Loucy (cell line): ENCODE measurements at regions not wholly inside any gene's neighbourhood (a gene's known extent, or its start where the extent isn't known, plus 50 kb on each side); places are given as distances from the start of the nearest gene placed in this dataset.
"Not testable (repeated sequence)": the region's sequence is repeated elsewhere in the genome, so short reads cannot be mapped to it uniquely, and the experiment has no call there.

Source experiments
- H2AFZ ChIP-seq: fragments of 200-600 bp; sonication (generic); 2 replicates; pipeline ENCODE4 v1.6.0; 2016; ENCODE audit warnings: antibody characterized with exemption, mild to moderate bottlenecking, low read length, moderate library complexity
- H3F3A ChIP-seq: fragments of 200-600 bp; 2 replicates; pipeline ENCODE4 v1.6.0; 2016; ENCODE audit warnings: antibody characterized with exemption, low read depth, mild to moderate bottlenecking
- H3K27me3 ChIP-seq: fragments of 200-600 bp; sonication (generic); 2 replicates; pipeline ENCODE4 v1.6.1; 2014; ENCODE audit warnings: low read length, mild to moderate bottlenecking; ENCODE audit not compliant: insufficient read depth, poor library complexity, severe bottlenecking
- H3K36me3 ChIP-seq: fragments of 200-600 bp; sonication (generic); 2 replicates; pipeline ENCODE4 v1.6.1; 2016; ENCODE audit warnings: low read length; ENCODE audit not compliant: insufficient read depth
- H3K4me1 ChIP-seq: fragments of 200-600 bp; sonication (generic); 2 replicates; pipeline ENCODE4 v1.5.1; 2014; ENCODE audit warnings: low read length, mild to moderate bottlenecking; ENCODE audit not compliant: insufficient read depth, poor library complexity, severe bottlenecking
- H3K4me2 ChIP-seq: fragments of 200-600 bp; sonication (generic); 2 replicates; pipeline ENCODE4 v1.6.0; 2014; ENCODE audit warnings: antibody characterized with exemption, low read length, low read depth, mild to moderate bottlenecking; ENCODE audit not compliant: poor library complexity, severe bottlenecking
- H3K4me3 ChIP-seq: fragments of 200-600 bp; sonication (generic); 2 replicates; pipeline ENCODE4 v1.5.1; 2014; ENCODE audit warnings: low read length, mild to moderate bottlenecking, mixed read lengths; ENCODE audit not compliant: poor library complexity, severe bottlenecking
- H3K79me2 ChIP-seq: fragments of 200-600 bp; sonication (generic); 2 replicates; pipeline ENCODE4 v1.6.1; 2014; ENCODE audit warnings: low read length; ENCODE audit not compliant: insufficient read depth
- H3K9ac ChIP-seq: fragments of 200-600 bp; sonication (generic); 2 replicates; pipeline ENCODE4 v1.6.0; 2014; ENCODE audit warnings: mild to moderate bottlenecking, low read depth, low read length, moderate library complexity; ENCODE audit not compliant: poor library complexity, severe bottlenecking
- H3K9me2 ChIP-seq: fragments of 200-600 bp; sonication (generic); replicated peaks from 2 replicates; pipeline ENCODE4 v1.6.1; 2016; ENCODE audit warnings: low read depth, low read length, mixed read lengths
- H3K9me3 ChIP-seq: fragments of 200-600 bp; sonication (generic); 2 replicates; pipeline ENCODE4 v1.6.1; 2014; ENCODE audit warnings: mild to moderate bottlenecking, antibody characterized with exemption, low read length, low read depth; ENCODE audit not compliant: insufficient read depth
- H4K20me1 ChIP-seq: fragments of 200-600 bp; sonication (generic); 2 replicates; pipeline ENCODE4 v1.6.0; 2014; ENCODE audit warnings: antibody characterized with exemption, low read length, mild to moderate bottlenecking; ENCODE audit not compliant: insufficient read depth, poor library complexity, severe bottlenecking
- CTCF ChIP-seq: fragments of 200-600 bp; sonication (generic); conservative IDR thresholded peaks from 2 replicates; pipeline ENCODE4 v1.5.1; 2014; ENCODE audit warnings: mild to moderate bottlenecking, antibody characterized with exemption, low read length
- EZH2phosphoT487 ChIP-seq: fragments of 200-600 bp; IDR thresholded peaks from 2 replicates; pipeline ENCODE4 v1.6.1; 2018; ENCODE audit warnings: antibody characterized with exemption, mild to moderate bottlenecking, moderate library complexity, borderline replicate concordance

- H3K9me3 ChIP-seq = peaks cover 12% of the 10 kb centered on the region
- no peaks in the 10 kb centered on the region for H3K27me3 ChIP-seq
- no peaks in the 10 kb centered on the region for H4K20me1 ChIP-seq
- H3K36me3 ChIP-seq = no peaks in the 10 kb centered on the region
- no peaks in the 10 kb centered on the region for H3K79me2 ChIP-seq
- H2AFZ ChIP-seq = no peak overlapping the region
- TF ChIP-seq EZH2phosphoT487 (no peak), CTCF (no peak)
- H3K4me2 ChIP-seq = no peak overlapping the region
- H3K9ac ChIP-seq = no peak overlapping the region
- no peak overlapping the region for H3K4me3 ChIP-seq
- no peaks in the 10 kb centered on the region for H3K4me1 ChIP-seq
- no peaks in the 10 kb centered on the region for H3K9me2 ChIP-seq
- H3F3A ChIP-seq = no peaks in the 10 kb centered on the region
Observed at GRCh38 chr12:131321988-131322387, 368.3 kb downstream of the ADGRD1 start.

DNA sequence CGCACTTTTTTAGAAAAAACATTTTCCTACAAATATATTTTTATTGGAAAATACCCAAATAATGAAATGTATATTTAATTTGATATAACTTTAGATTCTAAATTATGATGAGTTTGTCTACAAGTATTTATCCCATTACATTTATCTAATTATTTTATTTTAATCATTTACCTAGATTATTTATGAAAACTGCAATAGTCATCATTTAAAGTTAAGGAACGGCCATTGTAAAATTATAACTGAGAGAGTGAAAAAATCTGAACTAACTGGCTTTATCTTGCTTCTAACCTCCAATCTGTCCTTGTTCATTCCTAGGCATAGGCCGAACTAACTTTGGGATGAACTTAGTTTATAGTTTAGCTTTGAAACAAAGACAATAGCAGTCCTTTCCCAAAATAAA, 368.8 kb downstream of the ADGRD1 start:
- H2AFZ ChIP-seq, H3F3A ChIP-seq, H3K9me2 ChIP-seq, H3K9ac ChIP-seq, H3K4me2 ChIP-seq, H3K27me3 ChIP-seq, H4K20me1 ChIP-seq, H3K4me1 ChIP-seq, H3K4me3 ChIP-seq, H3K79me2 ChIP-seq, H3K36me3 ChIP-seq: not testable (repeated sequence)
- peaks cover 12% of the 10 kb centered on the region for H3K9me3 ChIP-seq

DNA sequence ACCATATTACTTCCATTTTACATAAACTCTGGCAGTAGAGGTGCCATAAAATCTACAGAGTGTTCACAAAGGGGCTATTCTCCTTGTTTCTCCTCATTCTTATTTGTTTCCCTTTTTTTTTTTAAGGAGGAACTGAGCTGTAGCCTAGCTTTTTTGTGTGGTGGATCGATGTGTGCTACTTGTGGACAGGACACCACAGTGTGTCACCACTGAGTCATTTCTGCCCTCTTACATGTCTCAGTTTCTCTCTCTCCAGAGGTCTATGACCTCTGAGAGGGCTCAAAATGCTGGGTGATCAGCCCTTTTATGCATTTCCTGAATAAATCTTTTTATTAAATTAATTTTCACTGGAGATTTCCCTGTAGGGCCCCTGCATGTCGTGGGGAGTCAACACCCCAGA, 370.2 kb downstream of the ADGRD1 start:
- Histone ChIP-seq H4K20me1 (no peaks in the 10 kb centered on the region), H3K4me3 (no peak overlapping the region), H3K36me3 (no peaks in the 10 kb centered on the region), H3K4me1 (no peaks in the 10 kb centered on the region), H3K9me2 (no peaks in the 10 kb centered on the region), H3K9me3 (peaks cover 4% of the 10 kb centered on the region; the same call in 1 of the 2 replicates), H3F3A (no peaks in the 10 kb centered on the region), H3K4me2 (no peak overlapping the region), H3K9ac (no peak overlapping the region), H3K27me3 (no peaks in the 10 kb centered on the region), H3K79me2 (no peaks in the 10 kb centered on the region), H2AFZ (no peak overlapping the region)
- no peak for TF ChIP-seq EZH2phosphoT487
- TF ChIP-seq CTCF = no peak
